Right lobe of liver (tissue), 6 donors: ENCODE measurements at regions not wholly inside any gene's neighbourhood (a gene's known extent, or its start where the extent isn't known, plus 50 kb on each side); places are given as distances from the start of the nearest gene placed in this dataset.

Source experiments
- ATAC-seq, 4 donors: fragments of 200-7000 bp; cut with Tn5 transposase; one replicate each; pipeline ENCODE4 v1.9.1; 2020; ENCODE audit warnings: mild to moderate bottlenecking in 4 of 4, moderate library complexity in 4 of 4
- DNase-seq, 3 donors: peaks; one replicate each; pipeline ENCODE4 v3.0.0-alpha.2; 2020
- H3K27ac ChIP-seq, 3 donors: fragments of 200-600 bp; one replicate each; pipeline ENCODE4 v1.8.0; 2022
- H3K27me3 ChIP-seq, 2 donors: fragments of 200-600 bp; one replicate each; pipeline ENCODE4 v1.8.0; 2022
- H3K36me3 ChIP-seq, 4 donors: fragments of 200-600 bp; sonication (generic) in 1 of 4; one replicate each; pipeline versions ENCODE4 v1.5.1 to v1.8.0; 2017 to 2022; ENCODE audit warnings: control low read depth in 1 of 4
- H3K4me1 ChIP-seq, 4 donors: fragments of 200-600 bp; sonication (generic) in 1 of 4; one replicate each; pipeline versions ENCODE4 v1.5.1 to v1.8.0; 2017 to 2022; ENCODE audit warnings: control low read depth in 1 of 4
- H3K4me3 ChIP-seq, 3 donors: fragments of 200-600 bp; one replicate each; pipeline ENCODE4 v1.8.0; 2022
- H3K9me3 ChIP-seq, 4 donors: fragments of 200-600 bp; sonication (generic) in 1 of 4; one replicate each; pipeline versions ENCODE4 v1.5.1 to v1.8.0; 2017 to 2022; ENCODE audit warnings: control low read depth in 1 of 4
- CTCF ChIP-seq, 4 donors: fragments of 200-600 bp in 3 of 4; fragments of 450-650 bp in 1 of 4; IDR thresholded peaks; one replicate each; pipeline versions ENCODE4 v1.5.1 to v1.8.0; 2016 to 2022; ENCODE audit warnings: antibody characterized with exemption in 4 of 4, mild to moderate bottlenecking in 2 of 4
- POLR2A ChIP-seq: fragments of 450-650 bp; IDR thresholded peaks from one replicate; pipeline ENCODE4 v1.6.1; 2017; ENCODE audit warnings: antibody characterized with exemption, mild to moderate bottlenecking
- WGBS: methylation state at CpG from one replicate; pipeline ENCODE4 v1.1.6; 2018; ENCODE audit warnings: low coverage, low lambda C conversion rate; ENCODE audit not compliant: insufficient coverage; ENCODE audit errors: missing lambda C conversion rate; 5-methylcytosine and 5-hydroxymethylcytosine counted together
- intact Hi-C, 2 donors: fragments of 100-400 bp; cut with DNase I; formaldehyde crosslinking; loops; one replicate each; pipeline versions ENCODE4 v1.11.2 to v1.14.1; 2022
- donor health status: DM: no; HTN: yes; CAD: no.
- donor health status: DM: no; HTN: no; CAD: no.
- donor health status: DM: no; HTN: no; CAD: no.
- donor health status: DM: no; HTN: yes; CAD: no.
- donor health status: DM: no; HTN: yes; CAD: no.

- H3K27ac ChIP-seq, result no peak overlapping the region
- TF ChIP-seq POLR2A (no peak), CTCF (IDR thresholded peaks at IDR 0.05) (no peak)
- intact Hi-C loops, result no loop called here
- H3K36me3 ChIP-seq, result no peaks in the 10 kb centered on the region
- H3K4me3 ChIP-seq, result no peak overlapping the region
- no peak for DNase-seq
- no peaks in the 10 kb centered on the region for H3K9me3 ChIP-seq
- H3K27me3 ChIP-seq, result no peaks in the 10 kb centered on the region
- no peaks in the 10 kb centered on the region for H3K4me1 ChIP-seq
- WGBS, result 80% methylated on average over 4 of the region's 4 CpGs
- no peak for ATAC-seq
Observed at GRCh38 chr12:42758806-42759205, 169.3 kb upstream of the PRICKLE1 start.

- WGBS, result 59% methylated on average over 7 of the region's 8 CpGs
- no peak for TF ChIP-seq POLR2A
- no peak for TF ChIP-seq CTCF (IDR thresholded peaks at IDR 0.05)
- Histone ChIP-seq H3K27me3 (no peaks in the 10 kb centered on the region), H3K27ac (no peak overlapping the region), H3K4me1 (no peaks in the 10 kb centered on the region), H3K9me3 (no peaks in the 10 kb centered on the region), H3K4me3 (no peak overlapping the region), H3K36me3 (no peaks in the 10 kb centered on the region)
- intact Hi-C loops, result no loop called here
- ATAC-seq, result no peak
- no peak for DNase-seq
Observed at GRCh38 chr12:42757624-42758119, 168.1 kb upstream of the PRICKLE1 start.

- Histone ChIP-seq H3K4me3 (no peak overlapping the region), H3K9me3 (no peaks in the 10 kb centered on the region), H3K27me3 (no peaks in the 10 kb centered on the region), H3K27ac (no peak overlapping the region), H3K36me3 (no peaks in the 10 kb centered on the region), H3K4me1 (no peaks in the 10 kb centered on the region)
- intact Hi-C loops, result no loop called here
- ATAC-seq (peak in 2 of 4 donors; percentile 47 to 51), DNase-seq (no peak)
- no peak for TF ChIP-seq POLR2A
- WGBS, result 23% methylated on average over 9 of the region's 9 CpGs
Observed at GRCh38 chr12:42756841-42757623, 167.5 kb upstream of the PRICKLE1 start.

GRCh38 chr12:42750356-42750755 lies 160.8 kb upstream of the PRICKLE1 start:
- Histone ChIP-seq H3K9me3 (no peaks in the 10 kb centered on the region), H3K27me3 (no peaks in the 10 kb centered on the region), H3K4me1 (no peaks in the 10 kb centered on the region), H3K4me3 (no peak overlapping the region), H3K27ac (no peak overlapping the region), H3K36me3 (no peaks in the 10 kb centered on the region)
- intact Hi-C loops, result no loop called here
- ATAC-seq, result no peak
- TF ChIP-seq POLR2A (no peak), CTCF (IDR thresholded peaks at IDR 0.05) (no peak)
- WGBS, result 47% methylated on average over 1 of the region's 1 CpG
- DNase-seq, result no peak

GRCh38 chr12:42749239-42749638 lies 159.7 kb upstream of the PRICKLE1 start:
- H3K36me3 ChIP-seq, result no peaks in the 10 kb centered on the region
- no peaks in the 10 kb centered on the region for H3K9me3 ChIP-seq
- 70% methylated on average over 1 of the region's 1 CpG for WGBS
- H3K4me1 ChIP-seq, result no peaks in the 10 kb centered on the region
- TF ChIP-seq CTCF (IDR thresholded peaks at IDR 0.05) (no peak), POLR2A (no peak)
- no peak overlapping the region for H3K4me3 ChIP-seq
- no peak for ATAC-seq
- intact Hi-C loops, result no loop called here
- no peak overlapping the region for H3K27ac ChIP-seq
- H3K27me3 ChIP-seq, result no peaks in the 10 kb centered on the region
- DNase-seq, result no peak
